AML-193 (cell line): ENCODE measurements at regions not wholly inside any gene's neighbourhood (a gene's known extent, or its start where the extent isn't known, plus 50 kb on each side); places are given as distances from the start of the nearest gene placed in this dataset.
A peak's percentile ranks its signal among the peaks of the same experiment; 100 is the strongest.

Source experiments
- DNase-seq, 2 experiments: peaks; one replicate each; lab custom pipeline; 2025; lab: John Stamatoyannopoulos, UW

DNA sequence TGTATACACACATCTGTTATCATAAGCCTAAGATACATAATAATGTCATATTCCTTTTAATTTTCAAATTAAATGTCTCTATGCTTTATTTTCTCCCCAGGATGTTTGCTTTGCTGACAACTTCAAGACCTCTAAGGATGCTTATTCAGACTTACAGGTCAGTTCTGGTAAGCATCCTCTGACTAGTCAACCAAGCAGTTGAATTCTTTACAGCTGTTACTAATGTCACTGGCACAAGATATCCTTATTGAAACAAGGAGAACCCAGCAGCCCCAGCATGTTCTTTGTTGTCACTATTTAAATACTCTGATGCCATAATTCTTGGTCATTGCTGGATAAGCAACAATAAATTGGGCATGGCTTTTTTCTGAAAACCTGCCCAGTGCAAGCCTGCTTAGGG lies 232.3 kb upstream of the PMFBP1 start:
- DNase-seq = no peak

DNA sequence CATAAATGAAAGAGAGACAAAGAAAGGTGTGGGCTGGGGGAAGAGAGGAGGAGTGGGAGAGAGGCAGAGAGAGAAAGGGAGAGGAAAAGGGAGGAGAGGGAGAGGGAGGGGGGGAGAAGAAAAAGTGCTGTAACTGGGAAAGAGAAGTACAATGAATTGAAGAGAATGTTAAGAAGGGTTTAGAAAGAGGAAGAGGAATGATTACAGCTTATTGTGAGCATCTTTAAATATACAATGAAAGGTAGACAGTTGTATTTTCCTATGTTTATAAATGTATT lies 229.1 kb upstream of the PMFBP1 start:
- no peak for DNase-seq

DNA sequence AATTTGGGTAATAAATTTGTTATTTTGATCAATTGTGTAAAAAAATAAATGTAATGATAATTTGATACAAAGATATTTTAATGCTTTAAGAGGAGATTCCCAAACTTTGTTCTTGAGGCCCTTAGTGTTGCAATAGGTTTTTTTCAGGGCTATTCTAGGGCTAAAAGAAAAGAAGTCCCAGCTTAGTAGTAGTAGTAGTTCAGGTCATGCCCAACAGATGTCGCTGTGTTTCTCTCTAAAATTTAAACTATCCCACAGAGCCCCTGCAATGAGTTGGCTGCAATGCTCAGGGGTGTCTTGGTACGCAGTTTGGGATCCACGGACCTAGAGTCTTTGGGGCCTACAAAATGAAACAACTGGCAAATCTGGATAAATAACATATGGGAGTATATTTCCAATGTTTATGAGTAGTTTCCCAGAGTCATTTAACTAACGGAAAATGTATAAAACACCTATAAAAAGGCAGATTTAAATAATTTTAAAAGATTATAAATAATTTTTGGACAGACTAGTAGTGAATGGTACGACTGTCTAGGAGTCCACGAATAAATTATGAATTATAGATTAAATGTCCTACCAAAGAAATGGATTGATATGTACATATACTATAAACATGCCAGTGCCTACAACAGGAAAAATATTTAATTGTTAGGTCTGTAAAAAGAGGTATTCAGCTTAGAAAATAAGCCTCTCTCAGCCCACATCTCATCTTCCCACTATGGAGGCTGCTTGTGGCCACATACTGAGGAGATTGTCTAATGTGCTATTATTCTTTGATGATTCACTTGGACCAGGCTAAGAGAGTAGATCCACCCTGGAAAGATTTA lies 228.5 kb upstream of the PMFBP1 start:
- DNase-seq = peak; percentile 64

DNA sequence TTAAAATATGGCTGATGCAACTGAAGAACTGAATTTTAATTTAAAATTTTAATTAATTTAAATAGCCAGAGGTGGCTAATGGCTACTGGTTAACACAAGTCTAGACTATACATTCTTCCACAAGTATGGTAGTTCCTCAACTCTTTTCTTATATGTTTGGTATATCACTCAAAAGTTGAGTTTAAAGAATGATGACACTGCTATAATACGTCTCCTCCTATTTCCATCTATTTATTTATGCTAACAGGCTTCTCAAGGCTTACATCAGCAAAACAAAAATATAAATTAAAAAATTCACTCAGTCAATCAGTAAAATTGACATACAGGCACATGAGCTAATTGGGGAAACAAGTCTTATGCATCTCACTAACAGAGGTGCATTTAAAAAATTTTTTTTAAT lies 227.9 kb upstream of the PMFBP1 start:
- no peak for DNase-seq

DNA sequence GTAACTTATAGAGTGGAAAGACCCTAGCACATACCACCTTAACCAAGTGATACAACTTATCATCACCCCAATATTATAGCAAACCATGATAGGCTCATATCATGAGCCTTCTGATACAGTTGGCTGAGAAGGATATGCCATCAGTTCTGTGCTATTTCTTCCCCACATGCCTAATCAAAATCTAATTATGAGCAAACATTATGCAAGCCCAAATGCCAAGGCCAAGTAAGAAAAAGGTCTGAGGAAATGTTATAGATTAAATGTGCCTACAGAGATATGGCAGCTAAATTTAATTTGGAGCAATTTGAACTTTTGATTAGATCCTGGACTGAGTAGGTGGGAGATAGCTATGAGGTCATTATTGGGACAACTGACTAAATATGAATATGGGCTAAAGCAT lies 225.9 kb upstream of the PMFBP1 start:
- no peak for DNase-seq

DNA sequence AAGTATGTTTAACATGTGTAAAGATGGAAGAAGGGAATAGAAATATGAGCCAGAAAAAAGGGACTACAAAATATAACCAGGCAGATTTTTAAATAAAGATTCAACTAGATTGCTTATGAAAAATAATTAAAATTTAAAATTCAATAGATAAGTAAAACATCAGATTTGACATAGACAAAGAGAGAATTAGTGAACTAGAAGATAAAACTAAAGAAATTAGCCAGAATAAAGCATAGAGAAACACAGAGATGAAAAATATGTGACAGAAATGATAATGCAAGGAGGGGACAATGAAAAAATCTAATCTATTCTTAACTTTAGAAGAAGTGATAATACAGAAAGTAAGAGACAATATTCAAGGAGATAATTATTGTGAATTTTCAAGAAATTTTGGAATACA lies 222.6 kb upstream of the PMFBP1 start:
- DNase-seq = no peak

DNA sequence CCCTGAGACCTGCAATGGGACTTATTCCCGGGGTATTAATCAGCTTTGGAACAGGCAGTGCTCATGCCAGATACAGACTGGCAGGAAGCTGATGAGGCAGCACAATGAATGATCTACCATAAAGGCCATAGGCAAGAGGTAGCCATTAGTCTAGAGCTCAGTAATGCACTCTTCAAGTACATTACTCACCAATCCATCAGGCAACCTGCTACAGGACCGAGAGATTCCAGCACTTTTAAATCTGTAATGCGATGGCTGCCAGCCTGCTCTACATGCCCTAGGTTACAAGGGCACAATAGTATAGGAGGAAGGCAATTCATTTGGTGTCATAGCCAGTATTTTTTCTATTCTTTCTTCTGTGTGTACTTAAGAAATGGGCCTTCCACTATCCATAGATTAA lies 217.8 kb upstream of the PMFBP1 start:
- no peak for DNase-seq

DNA sequence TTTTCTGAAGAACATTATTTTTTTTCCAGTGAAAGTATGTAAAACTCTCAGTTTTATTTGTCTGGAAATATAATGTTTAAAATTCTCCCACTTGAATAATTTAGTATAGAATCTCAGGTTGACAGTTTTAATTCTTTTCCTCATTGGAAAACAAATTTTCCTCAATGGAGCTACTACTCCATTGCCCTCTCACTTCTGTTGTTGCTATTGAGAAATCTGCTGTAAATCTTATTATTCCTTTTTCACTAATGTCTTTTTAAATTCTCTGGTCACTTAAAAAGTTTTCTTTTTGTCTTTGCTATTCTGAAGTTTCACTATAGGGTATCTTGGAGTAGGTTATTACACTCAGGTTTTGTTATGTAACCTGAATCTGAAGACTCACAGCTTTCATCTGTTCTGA lies 216.1 kb upstream of the PMFBP1 start:
- DNase-seq = no peak

DNA sequence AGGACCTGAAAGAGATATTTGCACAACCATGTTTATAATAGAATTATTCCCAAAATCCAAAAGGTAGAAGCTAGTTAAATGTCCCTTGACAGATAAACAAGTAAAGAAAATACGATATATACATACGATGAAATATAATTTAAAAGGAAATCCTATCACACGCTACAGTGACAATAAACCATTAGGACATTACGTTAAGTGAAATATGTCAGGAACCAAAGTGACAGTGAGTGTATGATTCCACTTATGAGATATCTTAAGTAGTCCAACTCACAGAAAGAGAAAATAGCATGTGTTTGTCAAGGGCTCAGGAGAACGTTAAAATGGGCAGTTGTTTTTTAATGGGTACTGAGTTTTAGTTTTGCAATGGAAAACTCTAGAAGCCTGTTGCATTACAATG lies 212.7 kb upstream of the PMFBP1 start:
- DNase-seq = no peak

DNA sequence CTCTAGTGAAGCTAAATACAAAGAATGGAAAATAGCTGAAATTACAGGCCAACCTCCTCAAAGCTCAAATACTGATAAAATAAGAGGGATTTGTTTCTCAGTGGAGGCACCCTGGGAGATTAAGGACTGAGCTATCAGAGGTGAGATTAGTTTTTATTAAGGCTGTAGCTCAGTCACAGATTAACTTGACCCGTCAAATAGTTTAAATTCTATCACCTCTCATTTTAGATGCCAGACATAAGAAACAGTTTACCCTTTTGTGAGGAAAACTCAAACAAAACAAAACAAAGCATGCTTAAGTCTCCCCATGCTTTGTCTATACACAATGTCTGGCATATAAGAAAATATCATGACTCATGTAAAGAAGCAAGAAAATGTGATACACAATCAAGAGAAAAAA lies 208.3 kb upstream of the PMFBP1 start:
- DNase-seq = no peak

DNA sequence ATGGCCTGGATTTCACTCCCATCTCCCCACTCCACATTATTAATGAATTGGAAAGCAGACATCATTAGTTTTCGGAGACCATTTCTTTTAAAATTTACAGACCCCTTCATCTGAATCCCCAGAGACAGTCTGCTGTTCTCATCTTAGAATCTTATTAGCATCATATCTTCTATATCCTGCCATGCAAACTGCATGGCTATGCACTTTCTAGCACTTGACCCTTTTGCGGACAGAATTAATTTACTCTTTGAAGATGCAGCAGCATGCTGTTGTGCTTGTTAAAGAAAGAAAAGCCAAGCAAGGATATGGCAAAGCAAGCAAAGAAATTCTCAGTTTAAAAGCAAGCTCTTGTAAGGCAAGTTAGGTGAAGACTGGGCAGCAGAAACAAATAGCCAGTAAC lies 201.2 kb upstream of the PMFBP1 start:
- no peak for DNase-seq

DNA sequence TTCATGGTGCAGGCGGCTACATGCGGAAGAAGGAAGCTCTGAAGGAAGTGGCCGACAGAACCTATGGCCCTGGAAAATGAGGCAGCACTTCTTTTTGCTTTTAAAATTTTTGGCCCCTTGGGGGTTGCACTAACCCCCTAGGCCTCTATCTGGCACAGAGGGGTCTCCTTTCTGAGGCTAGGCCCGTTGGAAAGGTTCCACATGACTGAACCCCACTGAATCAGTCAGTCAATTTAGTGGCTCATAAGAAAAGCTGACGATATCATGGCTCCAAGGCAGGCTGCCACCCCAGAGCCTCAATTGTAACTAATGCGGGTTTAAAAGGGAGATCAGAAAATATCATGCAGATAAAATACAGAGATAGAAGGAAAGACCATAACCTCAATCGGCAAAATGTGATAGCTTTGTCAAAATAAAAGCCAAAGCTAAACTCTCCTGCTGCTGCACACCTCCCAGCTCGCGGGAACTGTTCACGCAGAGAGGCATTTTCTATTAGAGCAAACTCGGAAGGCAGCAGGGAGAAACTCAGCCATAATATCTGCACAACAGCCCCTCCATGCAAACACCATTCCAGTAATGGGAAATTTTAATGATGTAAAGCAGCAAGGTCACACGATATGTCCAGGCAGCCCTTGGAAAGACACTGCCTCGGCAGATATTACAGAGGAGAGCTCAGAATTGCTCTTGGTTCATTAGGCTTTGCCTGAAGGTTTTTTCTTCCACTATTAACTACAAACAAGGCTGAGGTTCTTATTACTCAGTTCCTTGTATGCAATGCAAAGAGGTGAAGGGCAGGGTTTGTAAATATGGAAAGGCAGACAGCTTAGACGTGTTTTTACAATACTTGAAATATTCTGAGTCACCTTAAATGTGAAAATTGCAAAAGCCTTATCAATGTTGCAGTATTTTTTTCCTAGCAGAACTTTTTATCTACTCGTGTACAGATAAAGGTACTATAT lies 200.4 kb upstream of the PMFBP1 start:
- no peak for DNase-seq

DNA sequence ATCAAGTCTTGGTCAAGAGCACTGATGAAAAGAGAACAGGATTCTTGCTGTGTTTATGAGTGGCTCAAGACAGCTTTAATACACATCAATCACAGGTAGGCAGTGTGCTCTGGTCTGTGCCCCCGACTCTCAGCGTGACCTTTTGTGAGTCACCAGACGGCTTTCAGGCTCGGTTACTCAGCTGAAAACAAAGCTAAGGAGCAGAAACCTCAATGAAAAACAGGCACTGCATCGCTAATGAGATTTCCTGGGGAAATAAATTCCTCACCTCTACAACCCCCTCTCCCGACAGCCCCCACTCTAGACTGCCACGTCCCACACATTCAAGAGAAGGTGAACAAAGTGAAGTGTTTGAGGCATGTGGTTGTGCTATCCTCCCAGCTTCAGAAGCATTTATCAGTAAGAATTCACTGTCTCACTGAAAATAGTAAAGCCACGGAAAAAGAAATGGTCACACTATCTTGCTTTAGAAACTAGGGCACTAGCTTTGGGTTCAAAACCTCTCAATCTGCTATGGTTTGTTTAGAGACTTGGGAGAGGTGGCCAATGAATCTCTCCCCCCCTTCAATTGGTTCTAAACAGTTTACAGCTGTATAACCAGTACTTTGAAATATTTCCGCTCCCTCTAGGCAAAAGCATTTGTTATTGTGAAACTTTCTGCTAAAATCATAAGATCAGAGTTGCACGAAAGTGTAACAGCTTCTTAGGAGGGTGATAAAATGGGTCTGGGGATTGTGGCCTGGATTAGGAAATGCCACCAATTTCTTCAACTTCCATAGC lies 199.5 kb upstream of the PMFBP1 start:
- no peak for DNase-seq

DNA sequence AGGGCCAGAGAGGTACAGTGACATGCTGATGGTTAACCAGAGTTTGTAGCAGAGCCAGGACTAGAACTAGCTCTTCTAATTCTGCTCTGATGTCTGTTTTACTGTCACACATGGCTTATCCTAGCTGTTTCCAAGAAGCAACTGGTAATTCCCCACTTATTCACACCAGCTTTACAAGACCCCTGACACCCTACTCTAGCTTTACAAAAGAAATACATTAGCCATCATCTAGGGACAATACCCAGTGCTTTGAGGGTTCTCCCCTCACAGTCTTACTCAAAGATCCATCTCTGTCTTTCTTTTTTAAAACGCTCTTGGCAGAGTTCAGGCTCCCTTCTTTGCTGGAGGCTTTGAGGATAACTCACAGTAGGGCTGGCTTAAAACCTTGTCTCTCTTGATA lies 197.3 kb upstream of the PMFBP1 start:
- no peak for DNase-seq

DNA sequence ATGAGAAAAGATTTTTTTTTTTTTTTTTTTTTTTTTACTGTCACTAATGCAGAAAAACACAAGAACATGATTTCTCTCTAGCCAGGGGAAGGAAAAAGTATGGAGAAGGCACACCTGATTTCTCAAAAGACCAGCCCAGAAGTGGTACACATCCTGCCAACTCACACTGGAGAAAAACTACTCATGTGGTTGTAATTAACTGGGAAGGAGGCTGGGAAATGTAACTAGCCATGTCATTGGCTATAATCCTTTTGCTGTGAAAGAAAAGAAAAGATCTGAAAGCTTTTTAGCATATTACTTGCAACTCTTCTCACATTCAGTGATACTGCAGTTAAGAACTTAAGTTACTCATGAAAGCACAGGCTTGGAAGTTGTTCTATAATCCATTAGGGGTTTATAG lies 195.9 kb upstream of the PMFBP1 start:
- no peak for DNase-seq

DNA sequence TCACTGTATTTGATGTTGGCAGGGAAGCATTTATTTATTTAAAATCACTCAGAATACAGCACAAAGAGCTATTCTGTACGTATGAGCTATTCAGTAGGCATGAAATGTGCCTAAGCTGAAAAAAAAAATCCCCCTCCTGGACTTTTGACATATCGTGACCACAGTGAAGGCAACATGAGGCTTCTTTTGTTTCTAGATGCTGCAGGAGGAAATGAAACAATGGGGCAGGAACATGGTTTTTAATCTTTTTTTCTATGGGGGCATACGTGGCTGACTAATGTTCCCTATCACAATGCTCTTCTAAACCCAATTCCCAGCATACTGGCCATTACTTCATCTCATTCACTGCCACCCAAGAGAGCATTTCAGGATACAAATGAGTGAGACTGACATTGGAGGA lies 191.0 kb upstream of the PMFBP1 start:
- no peak for DNase-seq

DNA sequence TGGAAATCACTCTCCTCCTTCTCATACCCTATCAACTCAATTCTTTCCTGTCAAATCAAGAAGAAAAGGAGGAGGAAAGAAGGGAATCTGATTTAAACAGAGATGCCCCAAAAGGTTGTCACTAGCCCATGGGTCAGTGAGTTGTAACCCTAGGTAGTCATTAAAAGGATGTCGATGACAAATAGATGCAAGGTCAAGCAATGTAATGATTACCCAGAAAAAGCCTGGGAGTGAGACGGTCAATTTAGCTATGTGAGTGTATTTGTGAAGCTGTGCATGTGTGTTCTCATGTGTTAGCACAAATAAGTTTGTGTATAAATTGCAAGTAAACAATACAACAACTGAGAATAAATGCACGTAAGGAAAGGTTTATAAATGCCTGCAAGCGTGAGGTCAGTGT lies 190.5 kb upstream of the PMFBP1 start:
- DNase-seq = no peak

DNA sequence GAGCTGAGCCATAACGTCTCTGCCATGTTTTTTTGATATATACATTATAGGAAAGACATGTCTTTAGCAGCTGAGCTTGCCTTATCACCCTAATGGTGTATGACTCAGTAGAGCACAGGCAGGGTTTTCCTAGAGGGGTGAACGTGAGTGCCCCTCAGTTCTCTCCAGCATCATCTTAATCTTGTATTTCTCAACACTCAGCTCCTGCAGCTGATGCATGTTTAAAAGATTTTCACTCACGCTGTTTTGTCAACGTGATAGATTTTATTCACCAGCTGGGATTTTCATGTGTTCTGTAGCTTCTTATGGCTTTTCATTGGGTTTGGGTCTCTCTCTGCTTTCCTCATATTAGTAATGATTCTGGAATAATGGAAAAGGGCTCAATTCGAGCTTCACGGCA lies 186.0 kb upstream of the PMFBP1 start:
- DNase-seq = no peak

DNA sequence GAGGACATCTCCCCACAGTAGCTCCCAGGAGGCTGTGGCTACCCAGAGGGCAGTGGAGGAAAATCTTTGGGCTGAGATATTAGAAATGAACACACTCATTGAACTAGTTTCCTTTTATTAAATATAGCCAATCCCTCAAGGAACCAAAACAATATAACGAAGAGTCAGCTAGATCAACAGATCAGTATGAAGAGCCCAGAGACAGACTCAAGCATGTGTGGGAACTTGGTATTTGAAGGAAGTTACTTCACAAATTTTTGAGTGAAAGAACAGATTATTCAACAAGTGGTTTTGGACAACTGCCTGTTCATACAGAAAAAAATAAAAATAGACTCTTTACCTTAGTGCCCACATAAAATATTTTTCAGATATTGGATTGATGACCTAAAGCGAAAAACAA lies 183.6 kb upstream of the PMFBP1 start:
- DNase-seq = no peak

DNA sequence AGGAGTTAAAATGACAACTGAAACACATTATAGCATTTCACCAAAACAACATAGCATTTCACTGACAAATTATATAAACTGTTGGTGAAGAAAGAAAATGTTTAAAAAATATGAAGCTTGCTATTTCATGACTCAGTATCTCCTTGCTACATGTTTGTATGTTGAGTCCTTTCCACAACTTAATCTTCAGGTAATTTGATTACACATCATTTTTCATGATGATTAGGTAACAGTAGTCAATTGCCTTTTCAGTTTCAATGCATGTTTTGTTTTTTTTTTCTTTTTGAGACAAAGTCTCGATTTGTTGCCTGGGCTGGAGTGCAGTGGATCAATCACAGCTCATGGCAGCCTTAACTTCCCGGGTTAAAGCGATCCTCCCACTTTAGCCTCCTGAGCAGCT lies 177.8 kb upstream of the PMFBP1 start:
- no peak for DNase-seq

DNA sequence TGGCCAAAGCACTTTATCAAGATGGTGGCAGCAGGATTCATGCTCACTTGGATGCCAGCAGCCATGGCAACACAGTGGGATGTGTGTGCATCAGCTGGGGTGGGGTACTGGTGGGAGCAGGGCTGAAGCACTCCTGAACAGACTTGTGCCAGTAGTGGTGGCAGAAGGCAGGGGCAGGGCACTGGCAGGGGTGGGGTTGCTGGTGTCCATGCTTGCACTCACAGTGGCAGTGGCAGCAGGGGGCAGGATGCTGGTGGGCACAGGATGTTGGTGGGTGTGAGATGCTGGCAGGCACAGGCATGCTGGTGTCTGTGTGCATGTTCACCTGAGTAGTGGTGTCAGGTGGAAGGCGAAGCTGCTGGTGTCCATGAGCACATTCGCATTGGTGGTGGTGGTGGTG lies 161.0 kb upstream of the PMFBP1 start:
- DNase-seq = no peak

DNA sequence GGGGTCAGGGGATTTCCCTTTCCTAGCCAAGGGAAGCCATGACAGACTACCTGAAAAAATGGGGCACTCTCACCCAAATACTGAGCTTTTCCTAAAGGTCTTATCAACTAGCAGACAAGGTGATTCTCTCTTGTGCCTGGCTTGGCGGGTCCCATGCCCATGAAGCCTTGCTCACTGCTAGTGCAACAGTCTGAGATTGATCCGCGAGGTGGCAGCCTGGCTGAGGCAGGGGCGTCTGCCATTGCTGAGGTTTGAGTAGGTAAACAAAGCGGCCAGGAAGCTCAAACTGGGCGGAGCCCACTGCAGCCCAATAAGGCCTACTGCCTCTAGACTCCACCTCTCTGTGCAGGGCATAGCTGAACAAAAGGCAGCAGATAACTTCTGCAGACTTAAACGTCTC lies 152.6 kb upstream of the PMFBP1 start:
- no peak for DNase-seq

DNA sequence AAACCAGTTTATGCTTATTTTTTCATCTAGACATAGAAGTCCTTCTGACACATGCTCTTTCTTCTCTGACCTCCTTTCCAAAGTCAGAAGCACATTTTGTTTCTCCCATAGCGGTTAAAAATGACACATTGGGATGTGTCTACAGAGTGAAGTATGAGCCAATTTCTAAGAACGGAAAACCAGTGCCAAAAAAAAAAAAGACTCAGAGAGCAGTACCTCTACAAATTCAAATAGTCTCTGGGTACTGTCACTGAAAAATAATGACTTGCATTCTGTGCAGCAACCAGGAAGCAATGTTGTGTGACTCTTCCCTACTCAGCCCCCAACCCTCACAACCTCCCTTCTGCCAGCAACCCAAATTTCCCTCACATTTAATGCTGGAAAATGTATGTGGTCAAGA lies 145.5 kb upstream of the PMFBP1 start:
- DNase-seq = no peak
